Stimulated activated CD4-positive, alpha-beta T cell treated with anti-CD3 and anti-CD28 coated beads, Interleukin-4, amount 100 ng/mL, for 24 hours (primary cell): ENCODE measurements at regions not wholly inside any gene's neighbourhood (a gene's known extent, or its start where the extent isn't known, plus 50 kb on each side); places are given as distances from the start of the nearest gene placed in this dataset.
"Not testable (repeated sequence)": the region's sequence is repeated elsewhere in the genome, so short reads cannot be mapped to it uniquely, and the experiment has no call there.

Source experiments
- DNase-seq: peaks from one replicate; pipeline ENCODE4 v3.0.0-alpha.2; 2020

DNA sequence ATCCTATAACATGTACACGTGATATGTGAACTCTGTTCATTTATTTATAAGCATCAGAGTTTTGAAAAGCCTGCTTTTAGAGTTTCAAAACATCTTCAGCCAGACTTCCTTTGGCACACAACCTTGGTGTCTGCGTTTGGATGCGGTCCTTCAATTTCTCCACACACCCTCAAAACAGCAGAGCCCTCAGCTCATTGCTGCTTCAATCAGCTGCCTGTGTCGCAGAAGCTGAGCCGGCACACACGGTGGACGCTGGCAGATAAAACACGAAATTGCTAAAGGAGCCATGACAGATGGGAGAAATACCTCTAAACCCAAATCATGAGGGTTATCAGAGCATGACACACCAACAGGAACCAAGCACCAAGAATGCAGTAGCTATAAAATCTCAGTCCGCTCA is 396.4 kb upstream of the AKR1E2 start:
- DNase-seq: no peak

DNA sequence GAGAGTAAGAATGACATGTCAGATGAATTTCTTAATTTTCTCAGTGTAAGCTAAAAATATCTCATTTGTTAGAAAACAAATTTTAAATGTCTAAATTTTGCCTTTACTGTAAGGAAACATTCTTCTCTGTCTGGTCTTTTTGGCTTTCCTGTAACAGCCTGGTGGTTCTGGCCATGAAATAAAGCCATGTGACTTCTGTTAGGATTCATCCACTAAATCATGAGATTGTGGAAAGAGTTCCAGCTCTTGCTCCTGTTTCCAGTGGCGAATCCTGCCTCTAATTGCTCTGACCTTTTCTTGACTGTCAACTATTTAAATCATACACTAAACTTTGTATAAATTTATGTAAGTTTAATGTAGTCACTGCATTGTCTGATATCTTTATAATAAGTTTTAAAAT is 398.5 kb upstream of the AKR1E2 start:
- no peak for DNase-seq

DNA sequence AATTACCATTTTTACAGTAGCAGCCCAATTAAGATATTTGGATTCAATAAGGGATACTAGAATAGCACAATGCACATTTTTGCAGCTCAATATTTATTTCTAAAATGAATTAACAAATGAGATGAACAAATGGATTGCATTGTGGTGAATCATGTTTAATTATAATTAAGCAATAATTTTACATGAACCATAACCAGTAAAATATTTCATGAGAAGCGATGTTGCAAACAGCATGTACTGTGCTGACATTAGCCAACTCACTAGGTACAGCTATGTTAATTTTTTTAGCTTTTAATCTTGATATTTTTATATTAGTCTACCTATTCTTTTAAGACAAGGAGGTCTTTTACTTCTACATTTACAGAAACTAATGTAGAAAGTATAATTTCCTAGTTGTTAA is 399.1 kb upstream of the AKR1E2 start:
- DNase-seq: no peak

DNA sequence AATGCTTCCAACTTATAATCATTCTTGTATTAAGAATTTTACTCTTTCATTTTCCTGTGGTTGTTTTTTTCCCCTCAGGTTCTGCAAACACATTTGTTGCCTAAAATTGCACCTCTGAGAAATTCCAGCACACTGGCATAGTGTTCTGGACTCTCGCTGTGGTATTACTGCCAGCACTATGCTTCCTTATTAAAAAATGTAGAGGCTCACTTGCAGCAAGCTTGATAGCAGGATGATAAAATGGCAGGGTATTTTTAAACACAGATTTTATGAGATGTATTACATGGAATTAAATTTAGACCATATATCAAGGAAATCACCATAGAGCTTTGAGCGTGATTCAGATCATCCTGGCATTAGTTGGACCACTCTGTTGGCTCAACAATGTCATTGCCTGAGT is 416.7 kb upstream of the AKR1E2 start:
- DNase-seq: no peak

DNA sequence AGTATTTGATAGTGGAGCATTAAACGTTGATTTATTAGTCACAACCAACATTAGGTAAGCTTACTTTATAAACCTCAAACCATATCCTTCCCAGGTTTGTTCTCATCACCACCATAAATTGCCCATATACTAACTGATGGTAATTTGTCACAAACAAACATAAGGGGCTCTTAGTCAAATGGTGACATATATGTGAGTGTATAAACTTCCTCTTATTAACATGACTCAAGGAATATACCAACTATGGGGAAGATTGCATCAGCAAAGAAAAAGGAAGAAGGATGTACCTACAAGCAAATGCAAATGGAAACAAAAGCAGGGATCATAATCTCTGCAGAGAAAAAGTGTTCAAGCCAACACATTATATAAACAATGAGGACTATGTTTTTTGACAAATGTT is 418.2 kb upstream of the AKR1E2 start:
- DNase-seq: no peak

DNA sequence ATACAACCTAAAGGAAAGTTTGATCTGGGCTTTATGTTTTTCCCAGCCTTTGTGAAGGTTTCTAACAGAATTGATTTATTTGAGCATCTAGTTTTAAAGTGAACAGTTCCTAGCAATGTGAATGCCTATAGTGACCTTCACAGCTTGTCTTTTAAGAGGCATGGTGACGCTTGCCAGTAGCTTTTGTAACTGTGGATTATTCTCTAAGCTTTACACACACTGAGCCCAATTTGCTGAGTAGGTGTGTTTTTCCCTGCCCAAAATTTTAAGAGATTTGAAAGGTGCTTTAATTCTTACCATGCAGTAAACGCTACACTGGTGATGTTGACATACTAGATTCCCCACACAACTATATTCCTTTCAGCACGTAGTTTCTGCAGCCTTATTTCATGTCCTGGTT is 420.2 kb upstream of the AKR1E2 start:
- DNase-seq: no peak

DNA sequence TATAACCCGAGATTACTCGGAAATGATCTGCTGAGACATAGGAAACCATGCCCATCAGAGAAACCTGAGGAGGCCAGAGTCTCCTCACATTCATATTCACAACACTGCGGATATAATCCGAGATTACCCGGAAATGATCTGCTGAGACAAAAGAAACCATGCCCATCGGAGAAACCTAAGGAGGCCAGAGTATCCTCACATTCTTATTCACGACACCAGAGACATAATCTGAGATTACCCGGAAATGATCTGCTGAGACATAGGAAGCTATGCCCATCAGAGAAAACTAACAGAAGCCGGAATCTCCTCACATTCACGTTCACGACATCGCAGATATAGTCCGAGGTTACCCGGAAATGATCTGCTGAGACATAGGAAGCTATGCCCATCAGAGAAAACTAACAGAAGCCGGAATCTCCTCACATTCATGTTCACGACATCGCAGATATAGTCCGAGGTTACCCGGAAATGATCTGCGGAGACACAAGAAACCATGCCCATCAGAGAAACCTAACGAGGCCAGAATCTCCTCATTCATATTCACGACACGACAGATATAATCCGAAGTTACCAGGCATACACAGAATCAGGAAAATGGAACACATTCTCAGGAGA is 422.3 kb upstream of the AKR1E2 start:
- no peak for DNase-seq

DNA sequence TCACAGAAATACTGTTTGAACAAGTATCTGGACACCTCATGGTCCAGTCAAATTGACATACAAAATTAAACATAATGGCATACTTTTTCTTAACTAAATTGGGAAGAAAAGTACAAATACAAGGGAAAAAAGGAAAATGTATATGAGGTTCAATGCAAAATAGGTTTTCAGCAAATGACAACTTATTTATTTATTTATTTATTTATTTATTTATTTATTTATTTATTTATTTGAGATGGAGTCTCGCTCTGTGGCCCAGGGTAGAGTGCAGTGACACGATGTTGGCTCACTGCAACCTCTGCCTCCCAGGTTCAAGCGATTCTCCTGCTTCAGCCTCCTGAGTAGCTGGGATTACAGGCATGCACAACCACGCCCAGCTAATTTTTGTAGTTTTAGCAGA is 424.9 kb upstream of the AKR1E2 start:
- DNase-seq: not testable (repeated sequence)

DNA sequence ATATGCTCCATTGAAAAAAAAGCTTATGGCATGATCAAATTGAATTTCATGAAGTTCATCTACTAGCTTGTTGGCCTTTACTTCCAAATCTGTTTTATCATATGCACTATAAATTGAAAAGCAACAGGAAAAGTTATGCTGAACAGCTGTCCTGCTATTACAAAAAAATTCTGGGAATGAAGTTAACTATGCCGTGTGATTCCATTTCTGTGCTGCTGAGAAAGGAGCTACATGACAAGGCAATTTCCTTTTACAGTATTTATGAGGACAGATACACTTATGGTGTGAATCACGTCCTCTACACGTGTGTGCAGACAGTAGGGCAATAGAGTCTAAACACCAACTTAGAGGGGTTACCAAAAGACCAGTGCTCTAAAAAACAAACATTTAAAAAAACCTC is 426.5 kb upstream of the AKR1E2 start:
- no peak for DNase-seq

DNA sequence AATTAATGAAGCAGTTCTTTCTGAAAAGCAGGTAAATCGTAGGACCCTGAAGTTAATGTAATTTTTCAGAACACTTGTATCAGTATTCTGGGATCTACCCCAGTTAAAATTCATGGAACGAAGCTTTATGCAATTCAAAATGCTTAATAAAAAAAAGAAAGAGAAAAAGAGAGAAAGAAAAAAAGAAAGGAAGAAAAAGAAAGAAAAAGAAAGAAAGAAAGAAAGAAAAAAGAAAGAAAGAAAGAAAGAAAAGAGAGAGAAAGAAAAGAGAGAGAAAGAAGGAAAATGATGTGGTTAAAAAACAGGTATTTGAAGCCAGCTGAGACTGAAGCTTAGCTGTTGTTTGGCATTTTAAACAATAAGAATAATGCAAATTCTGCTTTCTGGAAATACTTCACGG is 427.4 kb upstream of the AKR1E2 start:
- DNase-seq: no peak

DNA sequence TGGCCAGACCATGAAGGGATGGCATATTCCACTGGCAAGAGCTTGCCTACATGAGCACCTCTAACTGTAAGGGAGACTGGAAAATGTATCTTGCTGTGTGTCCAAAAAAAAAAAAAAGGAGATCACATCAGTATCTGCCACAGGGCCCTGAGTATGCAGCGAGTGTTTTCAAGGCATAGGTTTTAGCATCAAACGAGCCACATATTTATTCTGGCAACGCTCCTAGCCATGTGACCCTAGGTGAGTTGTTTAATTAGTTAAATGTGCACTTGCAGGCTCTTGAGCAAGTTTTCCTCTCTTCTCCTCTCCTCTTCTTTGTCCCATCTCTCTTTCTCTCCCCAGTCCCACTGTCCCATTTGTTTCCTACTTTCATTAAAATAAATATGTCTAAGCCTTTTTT is 428.7 kb upstream of the AKR1E2 start:
- no peak for DNase-seq

DNA sequence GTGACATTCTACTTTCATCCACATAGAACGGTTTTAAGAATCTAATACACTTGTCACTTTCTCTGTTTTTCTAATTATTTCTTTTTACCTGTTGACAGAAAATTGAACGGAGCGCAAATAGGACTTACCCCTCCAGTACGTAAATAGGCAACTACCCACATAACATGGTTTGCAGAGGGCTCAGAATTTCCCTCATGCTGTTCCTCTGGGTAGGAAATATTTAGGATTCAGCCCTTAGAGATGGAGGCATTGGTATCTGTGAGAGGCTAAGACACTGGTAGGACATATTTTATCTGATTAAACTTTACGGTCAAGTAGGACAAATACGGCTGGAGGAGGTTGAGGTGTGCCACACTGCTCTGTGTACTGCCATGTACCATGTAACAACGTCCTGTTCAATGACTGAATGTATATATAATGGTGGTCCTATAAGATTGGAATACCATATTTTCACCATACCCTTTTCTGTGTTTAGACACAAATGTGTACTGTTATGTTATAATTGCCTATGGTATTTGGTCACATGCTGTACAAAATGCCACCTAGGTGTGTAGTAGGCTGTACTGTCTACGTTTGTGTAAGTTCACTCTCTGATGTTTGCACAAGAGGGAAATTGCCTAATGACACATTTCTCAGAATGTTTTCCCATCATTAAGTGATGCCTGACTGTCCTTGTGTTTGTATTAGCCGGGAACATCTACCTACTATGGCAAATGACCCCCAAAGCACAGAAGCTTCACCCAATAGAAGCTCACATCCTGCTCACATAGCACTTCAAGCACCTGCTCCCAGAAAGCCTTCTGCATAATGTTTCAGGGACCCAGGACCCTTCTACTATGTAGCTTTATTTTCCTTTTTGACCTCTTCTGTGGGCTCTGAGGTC is 429.4 kb upstream of the AKR1E2 start:
- no peak for DNase-seq

DNA sequence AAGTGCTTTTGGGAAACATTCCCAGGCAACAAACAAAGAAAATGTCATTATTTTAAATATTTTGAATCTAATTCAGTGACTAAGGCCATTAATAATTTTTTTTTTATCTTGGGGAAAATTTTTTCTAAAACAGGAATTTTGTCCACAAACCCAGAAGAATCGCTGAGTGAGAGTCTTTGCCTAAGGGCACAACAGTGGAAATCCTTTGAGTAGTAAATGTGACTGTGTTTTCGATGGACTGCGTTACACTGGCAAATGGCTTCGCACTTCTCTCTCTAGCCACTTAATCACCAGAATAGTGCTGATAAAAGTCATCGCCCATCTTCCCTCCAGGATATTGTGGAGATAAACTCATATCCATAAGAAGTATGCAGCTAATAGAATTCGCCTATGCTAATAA is 430.3 kb upstream of the AKR1E2 start:
- DNase-seq: no peak

DNA sequence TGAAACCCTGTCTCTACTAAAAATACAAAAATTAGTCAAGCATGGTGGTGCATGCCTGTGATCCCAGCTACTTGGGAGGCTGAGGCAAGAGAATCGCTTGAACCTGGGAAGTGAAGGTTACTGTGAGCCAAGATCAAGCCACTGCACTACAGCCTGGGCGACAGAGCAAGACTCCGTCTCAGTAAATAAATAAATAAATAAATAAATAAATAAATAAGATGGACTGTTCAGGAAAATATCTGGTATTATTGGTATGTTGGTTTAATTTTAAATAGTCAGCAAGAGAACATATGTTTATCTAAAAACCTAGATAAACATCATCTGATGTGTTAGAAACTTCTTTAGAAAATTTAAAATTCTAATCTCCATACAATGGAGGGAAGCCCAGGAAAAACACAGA is 431.6 kb upstream of the AKR1E2 start:
- DNase-seq: not testable (repeated sequence)

DNA sequence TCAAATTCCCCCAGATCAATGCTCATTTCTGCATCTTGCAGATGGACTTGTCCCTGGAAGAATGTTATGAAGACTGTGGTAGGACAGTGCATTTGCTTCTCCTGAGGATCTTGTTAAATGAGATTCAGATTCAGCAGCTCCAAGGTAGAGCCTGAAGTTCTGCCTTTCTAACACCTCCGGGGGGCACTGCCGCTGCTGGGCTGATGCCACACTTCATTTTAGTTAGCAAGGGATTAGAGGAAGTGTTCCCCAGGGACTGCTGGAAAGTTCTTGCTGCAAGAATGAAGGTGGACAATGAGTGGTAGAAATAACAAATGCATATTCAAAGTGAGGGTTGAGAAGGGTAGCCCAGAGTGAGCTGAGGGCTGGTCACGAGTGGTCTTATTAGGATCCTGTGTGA is 434.3 kb upstream of the AKR1E2 start:
- no peak for DNase-seq

DNA sequence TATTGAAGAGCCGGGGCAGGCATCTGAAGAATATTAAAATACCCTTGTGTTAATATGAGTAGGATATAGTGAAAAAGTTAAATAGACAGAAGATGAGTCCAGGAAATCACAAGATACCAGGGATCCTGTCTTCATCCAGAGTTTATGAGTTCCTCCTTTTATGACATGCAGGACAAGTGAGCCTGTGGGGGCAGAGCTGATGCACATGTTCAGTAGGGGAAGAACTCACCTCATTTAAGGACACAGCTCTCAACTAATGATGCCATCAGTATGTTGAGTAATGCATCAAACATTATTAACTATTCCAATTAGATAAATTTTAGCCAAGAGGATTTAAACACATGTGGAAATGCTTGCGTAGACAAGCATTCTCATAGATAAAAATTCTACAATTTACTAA is 435.8 kb upstream of the AKR1E2 start:
- no peak for DNase-seq

DNA sequence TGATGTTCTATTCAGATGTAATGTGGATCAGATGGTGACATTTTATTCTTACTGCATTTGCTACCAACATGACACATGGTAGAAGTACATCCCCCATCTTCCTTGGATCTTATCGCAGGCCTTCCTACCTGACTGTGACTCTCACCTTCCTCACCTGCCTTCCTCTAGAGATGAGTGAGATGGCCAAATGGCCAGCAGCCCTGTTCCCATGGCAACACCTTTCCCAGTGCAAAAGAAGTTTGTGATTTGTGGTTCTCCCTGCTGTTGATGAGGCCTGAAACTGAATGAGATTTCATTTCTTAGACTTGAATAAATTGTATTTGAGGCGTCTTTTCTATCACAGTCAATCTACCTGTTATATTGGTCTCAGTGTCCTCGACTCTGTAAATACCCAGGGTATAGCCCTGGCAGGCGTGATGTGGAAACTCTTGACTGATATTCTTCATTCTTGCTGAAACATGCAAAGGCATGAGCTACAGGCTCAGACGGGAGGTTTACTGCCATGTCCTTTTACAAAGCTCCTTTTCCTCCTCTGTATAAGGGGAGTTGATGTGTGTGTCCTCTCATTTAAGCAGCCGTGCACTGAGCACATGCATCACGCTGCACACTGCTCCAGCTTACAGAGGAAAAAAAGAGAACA is 440.7 kb upstream of the AKR1E2 start:
- no peak for DNase-seq

DNA sequence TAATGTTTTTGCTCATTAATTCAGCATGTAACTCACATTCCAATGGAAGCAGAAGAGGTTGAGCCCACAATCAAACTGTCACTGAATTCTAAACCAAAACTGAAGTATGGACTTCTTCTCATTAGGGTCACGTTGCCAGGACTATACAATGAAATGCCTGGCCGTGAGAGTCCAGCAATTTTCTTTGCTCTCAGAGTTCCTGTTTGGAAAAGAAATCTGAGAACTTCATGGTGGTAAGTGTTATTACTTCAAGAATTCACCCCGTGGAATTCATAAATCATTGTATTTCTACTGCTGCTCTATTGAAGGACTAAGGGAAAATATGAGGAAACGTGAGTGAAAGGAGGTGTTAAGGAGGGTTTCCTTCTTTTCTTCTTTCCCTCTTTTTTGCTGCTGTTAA is 441.8 kb upstream of the AKR1E2 start:
- DNase-seq: no peak

DNA sequence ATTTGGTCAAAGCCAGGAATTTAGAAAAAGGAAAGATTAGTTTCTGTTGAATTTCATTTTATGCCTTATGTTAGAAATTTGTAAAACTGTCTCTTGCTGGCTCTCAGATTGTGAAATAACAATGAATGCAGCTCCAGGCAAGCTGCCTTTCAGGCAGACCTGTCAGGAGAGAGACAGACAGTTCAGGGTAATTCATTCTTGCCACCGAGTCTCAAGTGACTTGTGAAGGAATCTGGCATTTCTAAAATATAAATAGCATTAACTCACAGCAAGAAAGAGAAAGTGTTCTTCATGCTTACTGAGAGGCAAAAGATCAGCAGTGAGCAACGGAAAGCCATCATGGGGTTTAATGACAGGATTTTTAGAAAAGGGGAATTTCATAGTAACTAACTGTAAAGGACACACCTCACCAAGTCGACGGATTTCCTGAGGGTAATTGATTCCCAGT is 442.3 kb upstream of the AKR1E2 start:
- no peak for DNase-seq

DNA sequence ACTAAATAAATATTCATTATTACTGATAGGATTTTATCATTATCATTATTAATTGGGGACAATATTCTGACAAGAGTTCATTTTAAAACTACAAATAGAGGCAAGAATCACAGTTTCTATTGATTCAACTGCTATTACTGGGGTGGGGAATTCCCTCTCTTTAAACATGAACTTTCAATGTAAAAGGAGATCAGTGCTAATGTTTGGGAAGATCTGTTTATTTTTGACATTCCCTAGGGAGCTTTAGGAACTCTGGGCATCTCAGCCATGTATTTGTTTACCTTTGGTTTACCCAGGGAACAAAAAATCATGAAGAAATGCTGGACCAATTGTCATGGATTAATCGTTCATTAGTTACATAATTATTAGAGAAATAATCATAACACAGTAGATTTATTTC is 443.2 kb upstream of the AKR1E2 start:
- DNase-seq: no peak

DNA sequence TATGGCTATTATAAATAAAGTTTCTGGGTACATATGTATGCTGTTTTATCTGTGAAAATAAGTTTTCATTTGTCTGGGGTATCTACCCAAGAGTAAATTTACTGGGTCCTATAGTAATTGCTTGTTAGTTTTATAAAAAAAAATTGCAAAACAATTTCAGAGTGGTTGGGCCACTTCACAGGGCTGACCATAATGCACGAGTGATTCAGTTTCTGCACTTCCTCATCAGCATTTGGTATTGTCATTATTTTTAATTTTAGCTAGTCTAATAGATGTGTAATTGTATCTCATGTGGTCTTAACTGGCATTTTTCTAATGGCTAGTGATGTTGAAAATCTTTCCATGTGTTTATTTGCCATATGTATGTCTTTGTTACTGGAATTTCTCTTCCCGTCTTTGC is 452.4 kb upstream of the AKR1E2 start:
- DNase-seq: no peak

DNA sequence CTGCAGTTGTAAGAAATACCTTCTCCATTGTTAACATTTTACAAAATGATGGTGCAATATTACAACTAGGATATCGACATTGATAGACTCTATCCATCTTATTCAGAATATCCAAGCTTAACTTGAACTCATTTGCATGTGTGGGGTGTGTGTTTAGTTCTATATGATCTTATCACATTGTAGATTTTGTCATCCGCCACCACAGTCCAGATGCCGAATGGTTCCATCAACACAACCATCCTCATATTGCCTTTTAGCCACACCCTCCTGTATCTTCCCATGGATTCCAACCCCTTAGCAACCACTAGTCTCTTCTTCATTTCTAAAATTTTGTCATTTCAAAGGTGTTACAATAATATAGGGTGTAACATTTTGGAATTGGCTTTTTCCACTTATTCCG is 452.9 kb upstream of the AKR1E2 start:
- DNase-seq: no peak

DNA sequence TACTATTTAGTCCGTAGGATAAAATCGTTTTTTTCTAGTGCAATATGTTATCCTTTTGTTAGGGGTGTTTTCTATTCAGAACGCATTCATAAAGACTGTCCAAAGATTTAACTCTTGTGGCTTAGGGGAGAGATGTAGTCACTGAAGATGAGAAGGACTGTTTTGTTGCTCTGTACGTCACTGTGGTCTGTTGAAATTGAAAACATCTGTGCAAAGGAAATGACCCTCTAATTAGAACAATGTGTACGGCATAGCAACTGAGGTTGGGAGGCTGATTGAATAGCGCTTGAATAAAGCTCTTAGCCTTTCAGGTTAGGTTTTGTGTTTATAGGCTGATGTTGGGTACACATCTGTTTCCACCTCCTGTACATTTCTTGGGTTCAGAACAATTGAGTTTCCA is 453.4 kb upstream of the AKR1E2 start:
- DNase-seq: no peak

DNA sequence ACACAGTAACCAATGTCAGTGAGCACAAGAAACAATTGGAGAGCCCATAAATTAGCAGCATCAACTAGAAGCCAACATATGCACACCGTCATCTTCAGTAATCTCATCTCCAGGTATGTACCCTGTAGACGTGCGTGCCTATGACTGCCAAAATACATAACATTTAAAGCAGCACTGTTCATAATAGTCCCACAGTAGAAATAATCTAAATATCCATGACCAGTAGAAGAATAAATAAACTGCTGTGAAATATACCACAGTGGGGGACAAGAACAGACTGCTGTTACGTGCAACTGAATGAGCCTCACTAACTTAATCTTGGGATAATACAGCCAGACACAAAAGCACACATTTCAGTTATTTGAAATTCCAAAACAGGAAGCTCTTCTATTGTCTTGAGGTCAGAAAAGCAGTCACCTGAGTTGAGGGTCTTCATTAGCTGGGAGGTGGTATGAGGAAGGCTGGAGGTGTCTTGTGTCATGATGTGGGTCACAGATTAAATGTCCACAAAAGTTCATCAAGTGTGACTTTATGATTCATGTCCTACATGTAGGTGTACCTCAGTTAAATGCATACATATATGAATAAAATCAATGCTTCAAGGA is 454.2 kb upstream of the AKR1E2 start:
- DNase-seq: no peak
